K562 (cell line): ENCODE measurements at regions not wholly inside any gene's neighbourhood (a gene's known extent, or its start where the extent isn't known, plus 50 kb on each side); places are given as distances from the start of the nearest gene placed in this dataset.

ENCODE experiments used
- ATAC-seq: fragments of 200-7000 bp; cut with Tn5 transposase; 3 replicates; pipeline ENCODE4 v1.9.1; 2020; ENCODE audit warnings: moderate library complexity
- BruUV-seq: library from RNA; stranded (reverse); fragments of 400-500 nt; replicated peaks from 2 replicates; lab custom pipeline; 2021; lab: Mats Ljungman, UMichigan
- CTCF ChIA-PET: fragments of 300-600 bp; formaldehyde crosslinking; extraction: SDS; loops from one replicate; lab custom pipeline; 2021; ENCODE audit warnings: low intra/inter-chr PET ratio; lab: Yijun Ruan, JAX
- POLR2A ChIA-PET: fragments of 300-600, 350-650 bp; sonication (Branson Sonifier 250); formaldehyde crosslinking; extraction: SDS; loops from one replicate; lab custom pipeline; 2021; ENCODE audit warnings: antibody characterized with exemption, inconsistent platforms; lab: Yijun Ruan, JAX
- DNase-seq, 4 experiments: peaks; one replicate each; pipeline versions ENCODE4 v3.0.0 to v3.0.0-alpha.2; 2011 to 2018; ENCODE audit warnings: low spot score in 3 of 4, mixed read lengths in 3 of 4; ENCODE audit errors: extremely low read depth in 1 of 4
- FAIRE-seq: peaks from 2 replicates; lab custom pipeline; 2011; peaks lifted over from hg19 to GRCh38; lab: Jason Lieb, UNC
- H2AFZ ChIP-seq: 2 replicates; pipeline ENCODE4 v1.6.0; 2011; ENCODE audit warnings: low read depth, low read length, control low read depth, inconsistent platforms
- H3K27ac ChIP-seq: fragments of 200-600 bp; 3 replicates; pipeline ENCODE4 v1.8.0; 2011; ENCODE audit warnings: low read depth, mild to moderate bottlenecking, control low read depth, inconsistent platforms, low read length, moderate library complexity, mixed read lengths; ENCODE audit errors: extremely low read depth
- H3K27me3 ChIP-seq, 2 experiments: fragments of 300-600 bp in 1 of 2; 2 replicates in 1 of 2; 3 replicates in 1 of 2; pipeline versions ENCODE4 v1.6.0 to v1.8.0; 2011; ENCODE audit warnings: inconsistent platforms in 2 of 2, low read length in 2 of 2, mild to moderate bottlenecking in 1 of 2, mixed read lengths in 1 of 2, moderate library complexity in 1 of 2; ENCODE audit not compliant: control insufficient read depth in 2 of 2, insufficient read depth in 2 of 2
- H3K36me3 ChIP-seq: fragments of 300-600 bp; 3 replicates; pipeline ENCODE4 v1.8.0; 2011; ENCODE audit warnings: mild to moderate bottlenecking, low read length, inconsistent platforms; ENCODE audit not compliant: control insufficient read depth, insufficient read depth
- H3K4me1 ChIP-seq, 2 experiments: fragments of 200-600 bp in 1 of 2; replicated peaks in 1 of 2; 2 replicates in 1 of 2; 3 replicates in 1 of 2; pipeline versions ENCODE4 v1.5.1 to v1.8.0; 2011; ENCODE audit warnings: inconsistent platforms in 2 of 2, low read length in 2 of 2, mild to moderate bottlenecking in 1 of 2, mixed read lengths in 1 of 2, moderate library complexity in 1 of 2; ENCODE audit not compliant: control insufficient read depth in 2 of 2, insufficient read depth in 2 of 2
- H3K4me2 ChIP-seq: 2 replicates; pipeline ENCODE4 v1.6.1; 2011; ENCODE audit warnings: low read length, control low read depth, inconsistent platforms, mixed read lengths; ENCODE audit not compliant: insufficient read depth
- H3K4me3 ChIP-seq: fragments of 200-600 bp; sonication (generic), shearing (Covaris generic); 2 replicates; pipeline ENCODE4 v1.5.1; 2016; ENCODE audit warnings: control low read depth, inconsistent platforms
- H3K79me2 ChIP-seq: fragments of 200-600 bp; 3 replicates; pipeline ENCODE4 v1.8.0; 2011; ENCODE audit warnings: low read length, inconsistent platforms; ENCODE audit not compliant: control insufficient read depth, insufficient read depth
- H3K9ac ChIP-seq, 2 experiments: 2 replicates each; pipeline versions ENCODE4 v1.6.0 to v1.6.1; 2011; ENCODE audit warnings: low read depth in 2 of 2, low read length in 2 of 2, control low read depth in 1 of 2, inconsistent platforms in 1 of 2, mild to moderate bottlenecking in 1 of 2, mixed read lengths in 1 of 2; ENCODE audit not compliant: insufficient read depth in 1 of 2
- H3K9me1 ChIP-seq: one replicate; pipeline ENCODE4 v1.6.0; 2011; ENCODE audit warnings: inconsistent platforms, mild to moderate bottlenecking, low read length, moderate library complexity; ENCODE audit not compliant: control insufficient read depth, insufficient read depth
- H3K9me3 ChIP-seq: replicated peaks from 2 replicates; pipeline ENCODE4 v1.5.1; 2011; ENCODE audit warnings: low read depth, low read length, inconsistent platforms; ENCODE audit not compliant: control insufficient read depth, insufficient read depth
- H4K20me1 ChIP-seq: replicated peaks from 2 replicates; pipeline ENCODE4 v1.6.1; 2011; ENCODE audit warnings: low read length, inconsistent platforms, mixed read lengths; ENCODE audit not compliant: control insufficient read depth, insufficient read depth
- BDP1 ChIP-seq: IDR thresholded peaks from 3 replicates; pipeline ENCODE4 v1.6.1; 2011; ENCODE audit not compliant: insufficient read length, insufficient read depth
- EZH2 ChIP-seq: IDR thresholded peaks from 2 replicates; pipeline ENCODE4 v1.6.1; 2012; ENCODE audit warnings: low read depth, mild to moderate bottlenecking, inconsistent platforms, low read length, borderline replicate concordance
- HDAC2 ChIP-seq: fragments of 450-650 bp; IDR thresholded peaks from 2 replicates; pipeline ENCODE4 v1.6.1; 2016; ENCODE audit warnings: mild to moderate bottlenecking
- ILF3 ChIP-seq: fragments of 450-650 bp; IDR thresholded peaks from 2 replicates; pipeline ENCODE4 v1.6.1; 2018; ENCODE audit warnings: antibody characterized with exemption, mild to moderate bottlenecking, moderate library complexity, borderline replicate concordance
- RBM15 ChIP-seq: fragments of 200-400 bp; formaldehyde crosslinking; IDR thresholded peaks from 2 replicates; pipeline ENCODE4 v1.6.1; 2018; ENCODE audit warnings: mild to moderate bottlenecking, low read length, moderate library complexity; ENCODE audit not compliant: insufficient read depth
- THRAP3 ChIP-seq: fragments of 450-650 bp; IDR thresholded peaks from 2 replicates; pipeline ENCODE4 v1.6.1; 2016; ENCODE audit warnings: mild to moderate bottlenecking, inconsistent platforms, borderline replicate concordance
- ZNF589 ChIP-seq: fragments of 200-800 bp; sonication (Bioruptor generic); IDR thresholded peaks from 2 replicates; pipeline ENCODE4 v1.6.1; 2016; ENCODE audit warnings: low read depth, missing genetic modification characterization, missing compliant biosample characterization
- ZNF76 ChIP-seq: fragments of 250-450 bp; sonication (Bioruptor Pico); IDR thresholded peaks from 2 replicates; pipeline ENCODE4 v1.4.0; 2020; ENCODE audit warnings: mild to moderate bottlenecking, moderate library complexity, borderline replicate concordance
- WGBS: fragments of 100-300 bp; shearing (Covaris generic); methylation state at CpG from one replicate; pipeline ENCODE4 v1.1.6; 2016; ENCODE audit warnings: low coverage, mixed read lengths; ENCODE audit not compliant: insufficient coverage; ENCODE audit errors: missing lambda C conversion rate; 5-methylcytosine and 5-hydroxymethylcytosine counted together
- in situ Hi-C: fragments of 300-500 bp; cut with MboI; formaldehyde crosslinking; loops from 4 replicates; pipeline ENCODE4 v1.15.0; 2018; ENCODE audit warnings: inconsistent platforms, mixed read lengths
- intact Hi-C: fragments of 100-400 bp; cut with micrococcal nuclease; formaldehyde crosslinking; loops from 2 replicates; pipeline ENCODE4 v1.14.2; 2022

DNA sequence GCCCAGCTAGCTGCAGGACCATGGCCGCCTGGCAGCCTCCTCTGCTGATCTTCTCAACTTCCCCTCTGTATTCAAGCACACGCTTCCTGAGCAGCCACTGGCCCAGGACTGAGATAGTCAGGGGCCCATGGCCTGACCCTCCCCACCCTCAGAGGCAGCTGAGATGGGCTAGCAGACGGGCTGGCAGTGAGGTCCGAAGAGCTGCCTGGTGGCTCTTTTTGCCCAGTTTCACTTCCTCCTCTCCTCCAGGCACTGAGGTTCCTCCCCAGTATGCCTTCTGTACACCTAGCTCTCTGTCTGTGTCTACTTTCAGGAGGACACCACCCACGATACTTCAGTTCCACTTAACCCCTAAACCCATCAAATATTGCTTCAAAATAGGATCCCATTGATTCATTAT, 395.6 kb downstream of the TNS3 start:
- FAIRE-seq (no peak), DNase-seq (no peak), ATAC-seq (no peak)
- H3K9ac ChIP-seq: no peak overlapping the region
- H2AFZ ChIP-seq: no peak overlapping the region
- H3K9me1 ChIP-seq: no peaks in the 10 kb centered on the region
- peaks cover 16 to 28% of the 10 kb centered on the region in 2 experiments for H3K4me1 ChIP-seq
- ChIA-PET CTCF (no interaction called here), POLR2A (no interaction called here)
- H3K79me2 ChIP-seq: no peaks in the 10 kb centered on the region
- H3K36me3 ChIP-seq: no peaks in the 10 kb centered on the region
- in situ Hi-C loops (no loop called here), intact Hi-C loops (no loop called here)
- no peak overlapping the region for H3K4me2 ChIP-seq
- 31% methylated on average over 5 of the region's 5 CpGs for WGBS
- H3K27ac ChIP-seq: no peak overlapping the region
- H3K4me3 ChIP-seq: no peak overlapping the region
- no TSS peak for BruUV-seq
- H3K27me3 ChIP-seq: peaks cover 0 to 7% of the 10 kb centered on the region in 2 experiments; a peak in 1 of 5 replicates
- H3K9me3 ChIP-seq: no peaks in the 10 kb centered on the region
- no peaks in the 10 kb centered on the region for H4K20me1 ChIP-seq
- TF ChIP-seq EZH2: no peak
- no peak for TF ChIP-seq HDAC2
- no peak for TF ChIP-seq ILF3
- TF ChIP-seq THRAP3: no peak
- TF ChIP-seq BDP1: no peak
- TF ChIP-seq ZNF76: no peak
- TF ChIP-seq ZNF589: no peak
- no peak for TF ChIP-seq RBM15
